A549 (cell line): ENCODE measurements at regions not wholly inside any gene's neighbourhood (a gene's known extent, or its start where the extent isn't known, plus 50 kb on each side); places are given as distances from the start of the nearest gene placed in this dataset.

Source experiments
- ATAC-seq, 2 experiments: fragments of 200-7000 bp in 1 of 2; fragments of >200 bp in 1 of 2; cut with Nextera tagmentation in 1 of 2; cut with Tn5 transposase in 1 of 2; 3 replicates each; pipeline versions ENCODE4 v1.8.0 to v1.9.1; 2018 to 2020; ENCODE audit warnings: mild to moderate bottlenecking in 1 of 2, moderate library complexity in 1 of 2
- CTCF ChIA-PET: fragments of 300-600 bp; sonication (Branson Sonifier 250); formaldehyde crosslinking; extraction: SDS; loops from one replicate; lab custom pipeline; 2021; ENCODE audit warnings: antibody characterized with exemption, inconsistent platforms; lab: Yijun Ruan, JAX
- POLR2A ChIA-PET: fragments of 350-600 bp; formaldehyde crosslinking; extraction: SDS; loops from one replicate; lab custom pipeline; 2021; ENCODE audit warnings: antibody characterized with exemption, inconsistent platforms; lab: Yijun Ruan, JAX
- DNase-seq, 2 experiments: peaks; one replicate each; pipeline versions ENCODE4 v3.0.0 to v3.0.0-alpha.2; 2011 to 2016; ENCODE audit warnings: low read depth in 1 of 2, low spot score in 1 of 2
- FAIRE-seq: peaks from 2 replicates; lab custom pipeline; 2011; peaks lifted over from hg19 to GRCh38; lab: Jason Lieb, UNC
- H3K27ac ChIP-seq, 2 experiments: fragments of >200 bp; sonication (Bioruptor Twin); formaldehyde crosslinking; 3 replicates each; pipeline ENCODE4 v1.5.1; 2016 to 2017
- H3K4me1 ChIP-seq: fragments of >200 bp; sonication (Bioruptor Twin); formaldehyde crosslinking; 3 replicates; pipeline ENCODE4 v1.6.1; 2016
- H3K4me2 ChIP-seq: fragments of >200 bp; sonication (Bioruptor Twin); formaldehyde crosslinking; 3 replicates; pipeline ENCODE4 v1.6.1; 2016
- H3K4me3 ChIP-seq: fragments of >200 bp; sonication (Bioruptor Twin); formaldehyde crosslinking; 3 replicates; pipeline ENCODE4 v1.5.1; 2016
- H3K9me3 ChIP-seq: fragments of >200 bp; sonication (Bioruptor Twin); formaldehyde crosslinking; 3 replicates; pipeline ENCODE4 v1.6.1; 2016
- BHLHE40 ChIP-seq: IDR thresholded peaks from 2 replicates; pipeline ENCODE4 v1.6.1; 2012; ENCODE audit warnings: low read depth, low read length, inconsistent platforms
- CBX2 ChIP-seq: fragments of 200-600 bp; sonication (generic); IDR thresholded peaks from 2 replicates; pipeline ENCODE4 v1.6.1; 2016; ENCODE audit warnings: low read depth, mild to moderate bottlenecking, borderline replicate concordance
- CBX8 ChIP-seq: fragments of 200-600 bp; sonication (generic); IDR thresholded peaks from 2 replicates; pipeline ENCODE4 v1.6.1; 2016
- EHMT2 ChIP-seq: fragments of 200-600 bp; sonication (generic); IDR thresholded peaks from 2 replicates; pipeline ENCODE4 v1.6.1; 2016; ENCODE audit warnings: antibody characterized with exemption, low read depth, mild to moderate bottlenecking, moderate library complexity
- ESRRA ChIP-seq: fragments of 150-350 bp; IDR thresholded peaks from 2 replicates; pipeline ENCODE4 v1.6.1; 2014; ENCODE audit warnings: mild to moderate bottlenecking, low read length, borderline replicate concordance
- FOSB ChIP-seq: fragments of 250-450 bp; sonication (Bioruptor Pico); IDR thresholded peaks from 2 replicates; pipeline ENCODE4 v1.5.0; 2020; ENCODE audit warnings: mild to moderate bottlenecking, moderate library complexity
- FOSL2 ChIP-seq, 2 experiments: fragments of 450-650 bp in 1 of 2; fragments of >200 bp in 1 of 2; sonication (Bioruptor Twin) in 1 of 2; formaldehyde crosslinking; IDR thresholded peaks; 2 replicates each; pipeline versions ENCODE4 v1.5.0 to v1.6.1; 2016 to 2020; ENCODE audit warnings: mild to moderate bottlenecking in 1 of 2, moderate library complexity in 1 of 2
- GATA3 ChIP-seq: IDR thresholded peaks from 2 replicates; pipeline ENCODE4 v1.6.1; 2012; ENCODE audit warnings: borderline replicate concordance
- JUNB ChIP-seq: fragments of >200 bp; sonication (Bioruptor Twin); formaldehyde crosslinking; IDR thresholded peaks from 2 replicates; pipeline ENCODE4 v1.6.1; 2016
- KDM1A ChIP-seq: fragments of 200-600 bp; sonication (generic); IDR thresholded peaks from 2 replicates; pipeline ENCODE4 v1.6.1; 2016; ENCODE audit warnings: low read depth, mild to moderate bottlenecking
- MAFK ChIP-seq: fragments of 450-650 bp; IDR thresholded peaks from 2 replicates; pipeline ENCODE4 v1.6.1; 2014; ENCODE audit not compliant: partially characterized antibody
- MAZ ChIP-seq: fragments of 150-350 bp; IDR thresholded peaks from 2 replicates; pipeline ENCODE4 v1.6.1; 2014; ENCODE audit warnings: antibody characterized with exemption, low read depth, low read length, borderline replicate concordance
- MYC ChIP-seq: IDR thresholded peaks from 2 replicates; pipeline ENCODE4 v1.6.1; 2012; ENCODE audit warnings: mild to moderate bottlenecking, inconsistent platforms, low read length, improper control_type of control experiment, borderline replicate concordance
- PHF8 ChIP-seq: fragments of 200-600 bp; sonication (generic); IDR thresholded peaks from 2 replicates; pipeline ENCODE4 v1.6.1; 2016; ENCODE audit warnings: low read depth, mild to moderate bottlenecking, antibody characterized with exemption, moderate library complexity, borderline replicate concordance
- RAD21 ChIP-seq, 2 experiments: fragments of >200 bp in 1 of 2; sonication (Bioruptor Twin) in 1 of 2; formaldehyde crosslinking in 1 of 2; IDR thresholded peaks in 1 of 2; conservative IDR thresholded peaks in 1 of 2; 2 replicates in 1 of 2; 3 replicates in 1 of 2; pipeline ENCODE4 v1.6.1; 2012 to 2018; ENCODE audit warnings: inconsistent platforms in 1 of 2
- RARB ChIP-seq: fragments of 250-450 bp; sonication (Bioruptor Pico); IDR thresholded peaks from 2 replicates; pipeline ENCODE4 v1.8.0; 2021; ENCODE audit warnings: mild to moderate bottlenecking, moderate library complexity
- RCOR1 ChIP-seq: fragments of 150-350 bp; IDR thresholded peaks from 2 replicates; pipeline ENCODE4 v1.6.1; 2014; ENCODE audit warnings: antibody characterized with exemption, low read length, low read depth
- SMC3 ChIP-seq: fragments of >200 bp; sonication (Bioruptor Twin); formaldehyde crosslinking; IDR thresholded peaks from 3 replicates; pipeline ENCODE4 v1.6.1; 2018; ENCODE audit warnings: inconsistent platforms
- SREBF2 ChIP-seq: fragments of 450-650 bp; IDR thresholded peaks from 2 replicates; pipeline ENCODE4 v1.6.1; 2014; ENCODE audit warnings: mild to moderate bottlenecking, moderate library complexity
- TFCP2L1 ChIP-seq: fragments of 250-450 bp; sonication (Bioruptor Pico); IDR thresholded peaks from 2 replicates; pipeline ENCODE4 v1.5.0; 2021; ENCODE audit warnings: mild to moderate bottlenecking
- ZNF302 ChIP-seq: fragments of 250-450 bp; sonication (Bioruptor Pico); IDR thresholded peaks from 2 replicates; pipeline ENCODE4 v1.9.0; 2021; ENCODE audit warnings: inconsistent platforms, mild to moderate bottlenecking, moderate library complexity
- WGBS: methylation state at CpG from one replicate; pipeline ENCODE4 v1.1.6; 2017; ENCODE audit errors: missing lambda C conversion rate; 5-methylcytosine and 5-hydroxymethylcytosine counted together
- TF ChIP-seq, protein P1 (sequence below): IDR thresholded peaks from 2 replicates; pipeline ENCODE4 v1.6.1; 2012
- TF ChIP-seq, protein P2 (sequence below): IDR thresholded peaks from 2 replicates; pipeline ENCODE4 v1.6.1; 2012
- TF ChIP-seq, protein P3 (sequence below): fragments of >200 bp; sonication (Bioruptor Twin); formaldehyde crosslinking; IDR thresholded peaks from 2 replicates; pipeline ENCODE4 v1.6.1; 2016
- TF ChIP-seq, protein P4 (sequence below): fragments of 450-650 bp; IDR thresholded peaks from 2 replicates; pipeline ENCODE4 v1.6.1; 2014; ENCODE audit warnings: antibody characterized with exemption

DNA sequence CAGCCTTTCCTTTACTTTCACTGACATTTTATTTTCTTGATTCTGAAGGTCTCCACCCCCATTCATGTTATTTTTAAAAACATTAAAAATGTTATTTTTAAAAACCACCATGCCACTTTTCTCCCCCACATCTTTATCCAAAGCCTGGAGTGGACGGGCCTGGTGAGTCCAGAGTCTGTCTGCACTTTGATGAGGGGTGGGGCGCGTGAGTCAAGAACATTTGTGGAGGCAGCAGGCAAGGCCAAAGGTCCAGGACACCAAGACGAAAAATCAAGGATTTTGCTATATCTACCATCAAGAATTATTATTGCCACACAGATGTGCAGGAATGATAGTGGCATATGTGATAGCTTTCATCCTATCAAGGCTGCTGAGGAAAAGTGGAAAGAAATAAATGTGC, 224.9 kb downstream of the FGF9 start:
- no peaks in the 10 kb centered on the region for H3K4me1 ChIP-seq
- TF ChIP-seq SMC3 (no peak), TFCP2L1 (no peak), FOSL2 (IDR thresholded peaks at IDR 0.05) (no peak), FOSL2 (CRISPR knock-in tag; IDR thresholded peaks at IDR 0.05) (no peak), RCOR1 (no peak), SREBF2 (no peak), JUNB (no peak), MAZ (no peak)
- TF ChIP-seq, protein P1, sequence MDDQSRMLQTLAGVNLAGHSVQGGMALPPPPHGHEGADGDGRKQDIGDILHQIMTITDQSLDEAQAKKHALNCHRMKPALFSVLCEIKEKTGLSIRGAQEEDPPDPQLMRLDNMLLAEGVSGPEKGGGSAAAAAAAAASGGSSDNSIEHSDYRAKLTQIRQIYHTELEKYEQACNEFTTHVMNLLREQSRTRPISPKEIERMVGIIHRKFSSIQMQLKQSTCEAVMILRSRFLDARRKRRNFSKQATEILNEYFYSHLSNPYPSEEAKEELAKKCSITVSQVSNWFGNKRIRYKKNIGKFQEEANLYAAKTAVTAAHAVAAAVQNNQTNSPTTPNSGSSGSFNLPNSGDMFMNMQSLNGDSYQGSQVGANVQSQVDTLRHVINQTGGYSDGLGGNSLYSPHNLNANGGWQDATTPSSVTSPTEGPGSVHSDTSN, result no peak
- TF ChIP-seq, protein P2, sequence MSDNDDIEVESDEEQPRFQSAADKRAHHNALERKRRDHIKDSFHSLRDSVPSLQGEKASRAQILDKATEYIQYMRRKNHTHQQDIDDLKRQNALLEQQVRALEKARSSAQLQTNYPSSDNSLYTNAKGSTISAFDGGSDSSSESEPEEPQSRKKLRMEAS, result no peak
- no peaks in the 10 kb centered on the region for H3K9me3 ChIP-seq
- no peak overlapping the region for H3K4me2 ChIP-seq
- CTCF ChIA-PET, result no interaction called here
- 54% methylated on average over 4 of the region's 4 CpGs for WGBS
- FAIRE-seq (no peak), DNase-seq (no peak), ATAC-seq (no peak)
- no peak overlapping the region for H3K4me3 ChIP-seq
- no peak overlapping the region for H3K27ac ChIP-seq
- POLR2A ChIA-PET, result no interaction called here

DNA sequence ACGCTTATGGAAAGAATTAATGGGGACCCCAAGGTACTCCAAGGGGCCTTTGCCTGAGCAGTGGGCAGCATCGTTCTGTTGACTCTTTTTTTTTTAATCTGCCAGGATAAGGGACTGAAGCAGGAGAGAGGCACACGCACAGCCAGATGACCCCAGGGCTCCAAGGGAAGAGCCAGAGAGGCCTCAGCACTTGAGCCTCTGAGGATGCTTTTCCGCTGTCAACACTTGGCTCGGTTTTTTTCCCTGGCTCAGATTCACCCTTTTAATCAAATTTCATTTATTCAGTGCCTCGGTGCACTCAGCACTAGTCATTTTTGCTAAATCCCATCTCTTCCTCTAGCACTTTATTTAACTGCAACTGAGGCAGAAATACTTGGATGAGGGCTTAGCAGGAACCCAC, 226.3 kb downstream of the FGF9 start:
- ChIA-PET POLR2A (no interaction called here), CTCF (no interaction called here)
- WGBS, result 21% methylated on average over 6 of the region's 6 CpGs
- DNase-seq (no peak), FAIRE-seq (no peak), ATAC-seq (no peak)
- H3K4me1 ChIP-seq, result no peaks in the 10 kb centered on the region
- H3K27ac ChIP-seq, result no peak overlapping the region
- no peak overlapping the region for H3K4me2 ChIP-seq
- H3K4me3 ChIP-seq, result no peak overlapping the region
- TF ChIP-seq PHF8 (no peak), TFCP2L1 (no peak), KDM1A (no peak), RAD21 (conservative IDR thresholded peaks at IDR 0.05 in 1 of 2, IDR thresholded peaks at IDR 0.05 in 1 of 2) (no peak), MAZ (no peak), MYC (no peak)
- TF ChIP-seq, protein P3, sequence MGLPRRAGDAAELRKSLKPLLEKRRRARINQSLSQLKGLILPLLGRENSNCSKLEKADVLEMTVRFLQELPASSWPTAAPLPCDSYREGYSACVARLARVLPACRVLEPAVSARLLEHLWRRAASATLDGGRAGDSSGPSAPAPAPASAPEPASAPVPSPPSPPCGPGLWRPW, result no peak
- no peaks in the 10 kb centered on the region for H3K9me3 ChIP-seq

DNA sequence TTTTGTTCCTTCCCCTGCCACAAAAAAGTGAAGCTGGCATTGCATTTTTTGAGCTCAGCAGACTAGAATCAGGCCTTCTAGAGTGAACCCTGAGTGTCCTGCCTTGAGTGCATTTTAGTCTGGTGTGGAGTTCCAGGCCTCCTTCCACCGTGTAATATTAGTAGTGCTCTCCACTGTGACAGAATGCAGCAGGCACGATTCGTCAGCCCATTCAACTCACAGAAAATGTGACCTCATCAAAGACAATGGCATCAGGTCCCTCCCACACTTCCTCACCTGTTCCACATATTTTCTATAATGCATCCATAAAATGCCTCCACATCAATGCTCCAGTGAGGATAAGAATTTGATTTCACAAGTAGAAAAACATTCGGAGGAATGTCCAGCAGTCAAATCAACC, 227.6 kb downstream of the FGF9 start:
- Histone ChIP-seq H3K4me2 (no peak overlapping the region), H3K4me1 (no peaks in the 10 kb centered on the region), H3K9me3 (no peaks in the 10 kb centered on the region), H3K4me3 (no peak overlapping the region), H3K27ac (no peak overlapping the region)
- ATAC-seq, result no peak
- TF ChIP-seq ZNF302 (CRISPR knock-in tag) (no peak), PHF8 (no peak)
- TF ChIP-seq, protein P3, result no peak
- POLR2A ChIA-PET, result no interaction called here
- 18% methylated on average over 4 of the region's 4 CpGs for WGBS
- FAIRE-seq, result no peak
- CTCF ChIA-PET, result no interaction called here
- DNase-seq, result no peak

DNA sequence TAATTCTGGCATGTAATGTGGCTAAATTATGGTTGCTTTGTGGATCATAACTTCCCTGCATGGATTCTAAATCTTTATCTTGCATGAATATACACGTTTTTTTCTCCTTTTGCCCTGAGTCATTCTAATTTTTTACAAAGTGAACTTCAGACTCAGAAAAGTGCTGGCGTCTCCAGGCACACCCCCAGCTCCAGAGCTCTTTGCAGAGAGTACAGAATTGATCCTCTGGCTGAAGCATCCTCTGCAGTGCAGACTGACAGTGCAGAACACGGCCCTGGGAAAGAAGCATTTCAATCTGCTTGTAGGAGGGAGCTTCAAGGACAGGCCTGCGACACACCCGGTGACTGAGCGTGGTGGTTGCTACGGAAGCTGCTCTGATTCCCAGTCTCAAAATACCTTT, 228.1 kb downstream of the FGF9 start:
- DNase-seq (no peak), ATAC-seq (no peak), FAIRE-seq (no peak)
- Histone ChIP-seq H3K4me2 (no peak overlapping the region), H3K4me1 (no peaks in the 10 kb centered on the region), H3K27ac (no peak overlapping the region), H3K4me3 (no peak overlapping the region), H3K9me3 (no peaks in the 10 kb centered on the region)
- 38% methylated on average over 7 of the region's 7 CpGs for WGBS
- POLR2A ChIA-PET, result no interaction called here
- TF ChIP-seq BHLHE40 (no peak), JUNB (no peak), GATA3 (no peak), SMC3 (no peak), EHMT2 (no peak), MAFK (no peak), KDM1A (no peak), CBX8 (no peak), RARB (CRISPR knock-in tag) (no peak), CBX2 (no peak), FOSB (CRISPR knock-in tag) (no peak), ESRRA (no peak)
- TF ChIP-seq, protein P2, result no peak
- TF ChIP-seq, protein P4, sequence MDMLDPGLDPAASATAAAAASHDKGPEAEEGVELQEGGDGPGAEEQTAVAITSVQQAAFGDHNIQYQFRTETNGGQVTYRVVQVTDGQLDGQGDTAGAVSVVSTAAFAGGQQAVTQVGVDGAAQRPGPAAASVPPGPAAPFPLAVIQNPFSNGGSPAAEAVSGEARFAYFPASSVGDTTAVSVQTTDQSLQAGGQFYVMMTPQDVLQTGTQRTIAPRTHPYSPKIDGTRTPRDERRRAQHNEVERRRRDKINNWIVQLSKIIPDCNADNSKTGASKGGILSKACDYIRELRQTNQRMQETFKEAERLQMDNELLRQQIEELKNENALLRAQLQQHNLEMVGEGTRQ, result no peak
- CTCF ChIA-PET, result no interaction called here
